ENCODE measurements at regions not wholly inside any gene's neighbourhood (a gene's known extent, or its start where the extent isn't known, plus 50 kb on each side); places are given as distances from the start of the nearest gene placed in this dataset.

GRCh38 chr3:126262227-126262626, 81.8 kb upstream of the ALDH1L1 start:
- TF ChIP-seq EZH2 (IDR thresholded peaks at IDR 0.05; ENCODE audit: insufficient read depth, poor library complexity, severe bottlenecking) (no peak), EZH2phosphoT487 (IDR thresholded peaks at IDR 0.05; ENCODE audit: insufficient read depth, low read depth) (no peak)

All from GM23248 (cell line).